Right lobe of liver (tissue), 4 donors: ENCODE measurements at regions not wholly inside any gene's neighbourhood (a gene's known extent, or its start where the extent isn't known, plus 50 kb on each side); places are given as distances from the start of the nearest gene placed in this dataset.

Experiments
- POLR2A ChIP-seq: fragments of 450-650 bp; IDR thresholded peaks from one replicate; pipeline ENCODE4 v1.6.1; 2017; ENCODE audit warnings: antibody characterized with exemption, mild to moderate bottlenecking
- TF ChIP-seq, protein P1 (sequence below), 4 donors: fragments of 200-600 bp in 3 of 4; fragments of 450-650 bp in 1 of 4; IDR thresholded peaks; one replicate each; pipeline versions ENCODE4 v1.5.1 to v1.8.0; 2016 to 2022; ENCODE audit warnings: antibody characterized with exemption in 4 of 4, mild to moderate bottlenecking in 2 of 4
- donor health status: DM: no; HTN: no; CAD: no.
- donor health status: DM: no; HTN: no; CAD: no.
- donor health status: DM: no; HTN: yes; CAD: no.

DNA sequence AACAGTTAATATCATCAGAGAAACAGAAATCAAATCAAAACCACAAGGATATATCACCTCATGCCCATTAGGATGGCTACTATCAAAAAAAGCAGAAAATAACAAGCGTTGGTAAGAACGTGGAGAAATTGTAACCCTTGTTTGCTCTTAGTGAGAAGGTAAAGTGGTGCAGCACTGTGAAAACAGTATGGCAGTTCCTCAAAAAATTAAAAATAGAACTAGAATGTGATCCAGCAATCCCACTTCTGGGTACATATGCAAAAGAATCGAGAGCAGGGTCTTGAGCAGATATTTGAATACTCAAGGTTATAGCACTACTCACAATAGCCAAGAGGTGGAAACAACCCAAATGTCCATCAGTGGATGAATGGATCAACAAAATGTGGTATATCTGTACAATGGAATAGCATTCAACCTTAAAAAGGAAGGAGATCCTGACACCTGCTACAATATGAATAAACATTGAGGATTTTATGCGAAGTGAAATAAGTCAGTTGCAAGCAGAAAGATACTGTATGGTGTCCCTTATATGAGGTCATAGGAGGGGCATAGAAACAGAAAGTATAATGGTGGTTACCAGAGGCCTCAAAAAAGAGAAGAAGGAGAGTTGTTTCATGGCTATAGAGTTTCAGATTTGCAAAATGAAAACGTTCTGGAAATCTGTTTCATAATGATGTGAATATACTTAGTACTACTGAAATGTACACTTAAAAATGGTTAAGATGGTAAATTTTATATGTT, 131.0 kb upstream of the EEA1 start:
- no peak for TF ChIP-seq POLR2A
- TF ChIP-seq, protein P1, sequence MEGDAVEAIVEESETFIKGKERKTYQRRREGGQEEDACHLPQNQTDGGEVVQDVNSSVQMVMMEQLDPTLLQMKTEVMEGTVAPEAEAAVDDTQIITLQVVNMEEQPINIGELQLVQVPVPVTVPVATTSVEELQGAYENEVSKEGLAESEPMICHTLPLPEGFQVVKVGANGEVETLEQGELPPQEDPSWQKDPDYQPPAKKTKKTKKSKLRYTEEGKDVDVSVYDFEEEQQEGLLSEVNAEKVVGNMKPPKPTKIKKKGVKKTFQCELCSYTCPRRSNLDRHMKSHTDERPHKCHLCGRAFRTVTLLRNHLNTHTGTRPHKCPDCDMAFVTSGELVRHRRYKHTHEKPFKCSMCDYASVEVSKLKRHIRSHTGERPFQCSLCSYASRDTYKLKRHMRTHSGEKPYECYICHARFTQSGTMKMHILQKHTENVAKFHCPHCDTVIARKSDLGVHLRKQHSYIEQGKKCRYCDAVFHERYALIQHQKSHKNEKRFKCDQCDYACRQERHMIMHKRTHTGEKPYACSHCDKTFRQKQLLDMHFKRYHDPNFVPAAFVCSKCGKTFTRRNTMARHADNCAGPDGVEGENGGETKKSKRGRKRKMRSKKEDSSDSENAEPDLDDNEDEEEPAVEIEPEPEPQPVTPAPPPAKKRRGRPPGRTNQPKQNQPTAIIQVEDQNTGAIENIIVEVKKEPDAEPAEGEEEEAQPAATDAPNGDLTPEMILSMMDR (IDR thresholded peaks at IDR 0.05) = no peak
